Activated T-cell treated with anti-CD3 and anti-CD28 coated beads, Interleukin-2, amount 50 U/mL, for 72 hours (primary cell): ENCODE measurements at regions not wholly inside any gene's neighbourhood (a gene's known extent, or its start where the extent isn't known, plus 50 kb on each side); places are given as distances from the start of the nearest gene placed in this dataset.

Experiments
- ATAC-seq, 2 donors: fragments of 150-1000 bp; cut with Tn5 transposase; replicated peaks in 1 of 2; 2 replicates each; pipeline ENCODE4 v1.10.0; 2021; ENCODE audit warnings: moderate library complexity in 2 of 2, mild to moderate bottlenecking in 1 of 2
- DNase-seq, 2 donors: peaks; one replicate each; pipeline ENCODE4 v3.0.0; 2021 to 2022; ENCODE audit warnings: mixed read lengths in 1 of 2
- H3K27ac Mint-ChIP-seq: one replicate; pipeline ENCODE4 v1.8.0; 2022; ENCODE audit warnings: mild to moderate bottlenecking, moderate library complexity, mixed read lengths
- H3K27me3 Mint-ChIP-seq: one replicate; pipeline ENCODE4 v1.8.0; 2022; ENCODE audit warnings: low read depth, mixed read lengths
- H3K36me3 Mint-ChIP-seq, 2 donors: one replicate each; pipeline ENCODE4 v1.8.0; 2022; ENCODE audit warnings: mixed read lengths in 2 of 2, mild to moderate bottlenecking in 1 of 2; ENCODE audit not compliant: insufficient read depth in 2 of 2
- H3K4me1 Mint-ChIP-seq: one replicate; pipeline ENCODE4 v1.8.0; 2022; ENCODE audit warnings: low read depth, mixed read lengths
- H3K4me3 Mint-ChIP-seq, 2 donors: one replicate each; pipeline ENCODE4 v1.8.0; 2022; ENCODE audit warnings: mild to moderate bottlenecking in 2 of 2, mixed read lengths in 2 of 2, moderate library complexity in 2 of 2
- H3K9me3 Mint-ChIP-seq, 2 donors: one replicate each; pipeline ENCODE4 v1.8.0; 2022; ENCODE audit warnings: mixed read lengths in 2 of 2

GRCh38 chr7:18290223-18290622, 205.3 kb upstream of the HDAC9 start:
- DNase-seq (no peak), ATAC-seq (no peak)
- Mint-ChIP-seq H3K4me3 (peak overlapping the region in 1 of 2 donors; percentile 74), H3K27me3 (peaks cover 21% of the 10 kb centered on the region), H3K9me3 (no peaks in the 10 kb centered on the region), H3K36me3 (no peaks in the 10 kb centered on the region), H3K4me1 (peaks cover 9% of the 10 kb centered on the region), H3K27ac (no peak overlapping the region)

GRCh38 chr7:18290865-18291264, 204.7 kb upstream of the HDAC9 start:
- no peaks in the 10 kb centered on the region for H3K36me3 Mint-ChIP-seq
- no peaks in the 10 kb centered on the region for H3K9me3 Mint-ChIP-seq
- H3K27ac Mint-ChIP-seq = no peak overlapping the region
- H3K4me3 Mint-ChIP-seq = no peak overlapping the region
- DNase-seq (no peak), ATAC-seq (no peak)
- peaks cover 9% of the 10 kb centered on the region for H3K4me1 Mint-ChIP-seq
- peaks cover 21% of the 10 kb centered on the region for H3K27me3 Mint-ChIP-seq

DNA sequence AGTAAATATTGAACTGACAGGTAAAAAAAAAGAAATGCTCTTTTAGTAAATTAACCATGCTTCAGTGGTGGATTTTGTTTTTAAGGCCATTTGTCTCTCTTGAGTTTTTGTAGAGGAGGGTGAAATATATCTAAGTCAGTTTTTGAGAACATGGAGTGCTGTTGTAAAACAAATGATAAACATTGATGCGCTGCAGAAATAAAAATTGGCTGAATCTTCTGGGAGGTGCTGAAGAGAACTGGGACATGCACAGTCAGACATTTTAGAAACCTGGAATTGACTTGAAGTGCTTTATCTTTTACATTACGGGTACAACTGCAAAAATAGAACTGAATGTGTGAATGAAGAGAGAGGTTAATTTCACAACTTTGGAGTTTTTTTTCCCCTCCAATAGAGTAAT, 203.0 kb upstream of the HDAC9 start:
- ATAC-seq = no peak
- peaks cover 9% of the 10 kb centered on the region for H3K4me1 Mint-ChIP-seq
- no peaks in the 10 kb centered on the region for H3K9me3 Mint-ChIP-seq
- no peak for DNase-seq
- peaks cover 21% of the 10 kb centered on the region for H3K27me3 Mint-ChIP-seq
- no peaks in the 10 kb centered on the region for H3K36me3 Mint-ChIP-seq
- no peak overlapping the region for H3K27ac Mint-ChIP-seq
- no peak overlapping the region for H3K4me3 Mint-ChIP-seq

DNA sequence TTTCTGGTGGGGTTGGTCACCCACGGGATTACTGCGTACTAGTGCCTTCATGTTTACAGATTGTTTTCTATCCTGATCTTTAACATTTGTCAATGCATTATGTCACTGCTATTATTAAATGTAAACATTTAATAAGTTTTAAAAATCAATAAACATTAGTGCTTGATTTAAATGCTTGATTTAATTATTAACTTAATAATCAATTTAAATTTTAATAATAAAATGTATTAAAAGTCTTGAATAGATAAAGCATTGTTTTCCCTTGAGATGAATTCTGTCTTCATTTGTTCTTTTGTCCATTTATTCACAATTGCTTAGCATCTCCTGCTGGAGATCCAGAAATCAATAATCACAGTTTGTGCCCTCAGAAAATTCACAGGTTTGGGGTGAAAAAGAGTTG, 201.8 kb upstream of the HDAC9 start:
- Mint-ChIP-seq H3K36me3 (no peaks in the 10 kb centered on the region), H3K4me1 (peaks cover 9% of the 10 kb centered on the region), H3K27ac (no peak overlapping the region), H3K9me3 (no peaks in the 10 kb centered on the region), H3K4me3 (no peak overlapping the region), H3K27me3 (peaks cover 21% of the 10 kb centered on the region)
- ATAC-seq = no peak
- no peak for DNase-seq

- ATAC-seq (no peak), DNase-seq (no peak)
- Mint-ChIP-seq H3K27ac (no peak overlapping the region), H3K4me3 (no peak overlapping the region), H3K9me3 (no peaks in the 10 kb centered on the region), H3K4me1 (peaks cover 9% of the 10 kb centered on the region), H3K27me3 (peaks cover 21% of the 10 kb centered on the region), H3K36me3 (no peaks in the 10 kb centered on the region)
Measured at GRCh38 chr7:18294411-18294810, 201.1 kb upstream of the HDAC9 start.

DNA sequence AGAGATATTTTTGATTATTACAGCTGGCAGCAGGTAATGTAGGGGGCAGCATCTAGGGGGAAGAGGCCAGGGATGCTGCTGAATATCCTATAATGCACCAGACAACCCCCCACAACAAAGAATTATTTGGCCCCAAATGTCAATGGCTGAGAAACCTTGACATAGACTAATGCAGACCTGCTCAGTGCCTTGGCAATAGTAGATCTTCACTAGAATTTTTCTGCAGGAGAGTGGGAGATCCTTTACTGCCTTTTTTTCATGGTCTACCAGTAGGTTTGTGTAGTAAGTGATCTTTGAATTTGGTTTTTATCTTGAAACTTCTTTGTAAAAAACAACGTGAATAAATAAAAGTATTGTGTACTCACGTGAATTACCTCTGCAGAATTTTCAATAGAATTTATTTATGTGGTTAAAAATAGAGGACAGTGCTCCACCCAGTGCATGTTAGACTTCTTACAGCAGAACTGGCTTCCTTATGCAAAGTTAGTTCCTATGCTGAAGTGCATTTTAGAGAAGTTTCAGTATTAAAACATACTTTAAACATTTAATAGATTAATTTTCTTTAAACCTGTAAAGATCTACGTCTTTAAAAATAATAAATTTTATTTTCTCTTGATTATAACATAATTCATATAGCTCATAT, 199.6 kb upstream of the HDAC9 start:
- peaks cover 8% of the 10 kb centered on the region for H3K27me3 Mint-ChIP-seq
- H3K4me1 Mint-ChIP-seq = no peaks in the 10 kb centered on the region
- DNase-seq = no peak
- H3K9me3 Mint-ChIP-seq = no peaks in the 10 kb centered on the region
- H3K27ac Mint-ChIP-seq = no peak overlapping the region
- ATAC-seq = no peak
- no peak overlapping the region for H3K4me3 Mint-ChIP-seq
- no peaks in the 10 kb centered on the region for H3K36me3 Mint-ChIP-seq

- Mint-ChIP-seq H3K9me3 (no peaks in the 10 kb centered on the region), H3K36me3 (no peaks in the 10 kb centered on the region), H3K27me3 (no peaks in the 10 kb centered on the region), H3K27ac (no peak overlapping the region), H3K4me1 (no peaks in the 10 kb centered on the region), H3K4me3 (no peak overlapping the region)
- no peak for DNase-seq
- ATAC-seq = no peak
Measured at GRCh38 chr7:18302097-18302496, 193.5 kb upstream of the HDAC9 start.

GRCh38 chr7:18305866-18306265, 189.7 kb upstream of the HDAC9 start:
- no peaks in the 10 kb centered on the region for H3K27me3 Mint-ChIP-seq
- no peaks in the 10 kb centered on the region for H3K4me1 Mint-ChIP-seq
- no peak for ATAC-seq
- no peak overlapping the region for H3K27ac Mint-ChIP-seq
- no peaks in the 10 kb centered on the region for H3K9me3 Mint-ChIP-seq
- H3K36me3 Mint-ChIP-seq = no peaks in the 10 kb centered on the region
- no peak for DNase-seq
- H3K4me3 Mint-ChIP-seq = no peak overlapping the region

DNA sequence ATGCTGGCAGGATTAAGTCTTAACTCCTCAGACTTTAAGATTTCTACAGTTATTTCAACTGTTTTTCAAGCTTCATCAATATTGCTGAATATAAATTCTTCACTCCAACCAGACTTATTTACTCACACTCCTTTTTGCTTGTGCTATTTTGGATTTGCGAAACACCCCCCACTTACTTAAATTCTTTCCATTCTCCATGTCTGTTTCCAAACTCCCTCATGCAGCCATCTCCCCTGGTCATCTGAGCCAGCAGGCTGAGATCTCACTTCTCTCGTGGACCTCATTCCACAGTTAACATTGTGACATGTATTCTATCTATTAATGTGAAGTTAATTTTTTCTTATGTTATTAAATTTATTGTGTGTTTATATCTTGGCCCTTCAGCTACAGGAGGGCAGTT, 188.9 kb upstream of the HDAC9 start:
- no peaks in the 10 kb centered on the region for H3K36me3 Mint-ChIP-seq
- no peak for DNase-seq
- no peak overlapping the region for H3K27ac Mint-ChIP-seq
- ATAC-seq = no peak
- H3K9me3 Mint-ChIP-seq = no peaks in the 10 kb centered on the region
- H3K4me3 Mint-ChIP-seq = no peak overlapping the region
- no peaks in the 10 kb centered on the region for H3K27me3 Mint-ChIP-seq
- no peaks in the 10 kb centered on the region for H3K4me1 Mint-ChIP-seq

GRCh38 chr7:18308938-18309337, 186.6 kb upstream of the HDAC9 start:
- Mint-ChIP-seq H3K36me3 (no peaks in the 10 kb centered on the region), H3K4me1 (no peaks in the 10 kb centered on the region), H3K27me3 (no peaks in the 10 kb centered on the region), H3K27ac (no peak overlapping the region), H3K9me3 (no peaks in the 10 kb centered on the region), H3K4me3 (no peak overlapping the region)
- no peak for ATAC-seq
- DNase-seq = no peak

DNA sequence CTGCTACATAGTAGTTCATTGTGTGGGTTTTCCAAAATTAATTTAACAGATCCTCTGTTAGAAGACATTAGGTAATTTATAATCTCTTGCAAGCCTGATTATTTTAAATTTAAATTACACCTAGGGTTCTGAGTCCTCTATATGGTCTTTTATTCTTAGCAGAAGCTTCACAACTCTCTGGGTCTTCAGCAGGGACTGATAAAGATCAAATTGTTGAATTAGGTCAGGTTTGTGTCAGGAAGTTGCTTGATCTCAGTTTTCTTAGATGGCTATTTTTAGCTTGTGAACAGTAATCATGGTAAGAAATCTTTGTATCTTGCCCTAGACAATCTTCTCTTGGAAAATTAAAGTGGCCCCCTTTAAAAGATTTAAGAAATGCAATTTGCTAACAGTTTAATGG, 183.1 kb upstream of the HDAC9 start:
- Mint-ChIP-seq H3K4me1 (no peaks in the 10 kb centered on the region), H3K9me3 (no peaks in the 10 kb centered on the region), H3K27ac (no peak overlapping the region), H3K4me3 (no peak overlapping the region), H3K27me3 (no peaks in the 10 kb centered on the region), H3K36me3 (no peaks in the 10 kb centered on the region)
- DNase-seq = no peak
- no peak for ATAC-seq

- Mint-ChIP-seq H3K27me3 (no peaks in the 10 kb centered on the region), H3K4me1 (no peaks in the 10 kb centered on the region), H3K27ac (no peak overlapping the region), H3K36me3 (no peaks in the 10 kb centered on the region), H3K4me3 (no peak overlapping the region), H3K9me3 (no peaks in the 10 kb centered on the region)
- ATAC-seq (no peak), DNase-seq (no peak)
Measured at GRCh38 chr7:18313965-18314364, 181.6 kb upstream of the HDAC9 start.

GRCh38 chr7:18315241-18315640, 180.3 kb upstream of the HDAC9 start:
- no peak for DNase-seq
- no peaks in the 10 kb centered on the region for H3K4me1 Mint-ChIP-seq
- H3K27me3 Mint-ChIP-seq = no peaks in the 10 kb centered on the region
- H3K27ac Mint-ChIP-seq = no peak overlapping the region
- no peak overlapping the region for H3K4me3 Mint-ChIP-seq
- H3K9me3 Mint-ChIP-seq = no peaks in the 10 kb centered on the region
- no peak for ATAC-seq
- no peaks in the 10 kb centered on the region for H3K36me3 Mint-ChIP-seq

- Mint-ChIP-seq H3K27me3 (no peaks in the 10 kb centered on the region), H3K9me3 (no peaks in the 10 kb centered on the region), H3K4me1 (no peaks in the 10 kb centered on the region), H3K4me3 (no peak overlapping the region), H3K27ac (no peak overlapping the region), H3K36me3 (no peaks in the 10 kb centered on the region)
- DNase-seq (no peak), ATAC-seq (no peak)
Measured at GRCh38 chr7:18317941-18318340, 177.6 kb upstream of the HDAC9 start.
